ENCODE measurements at regions not wholly inside any gene's neighbourhood (a gene's known extent, or its start where the extent isn't known, plus 50 kb on each side); places are given as distances from the start of the nearest gene placed in this dataset.

DNA sequence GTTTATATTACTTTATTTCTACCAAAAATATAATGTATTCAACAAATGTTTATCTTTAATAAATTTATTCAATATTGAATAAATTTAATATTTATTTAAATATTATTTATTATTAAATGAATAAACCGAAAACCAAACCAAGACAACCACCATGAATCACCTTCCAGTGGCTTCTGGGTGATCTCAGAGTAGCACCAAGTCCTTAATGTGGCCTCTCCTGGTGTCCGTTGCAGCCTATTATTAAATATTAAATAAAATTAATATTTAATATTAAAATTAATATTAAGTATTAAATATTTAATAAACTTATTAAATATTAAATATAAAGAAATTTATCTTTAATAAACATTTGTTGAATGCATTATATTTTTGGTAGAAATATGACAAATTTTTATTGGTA lies 143.3 kb upstream of the PLPP4 start:
- no peak for DNase-seq

DNA sequence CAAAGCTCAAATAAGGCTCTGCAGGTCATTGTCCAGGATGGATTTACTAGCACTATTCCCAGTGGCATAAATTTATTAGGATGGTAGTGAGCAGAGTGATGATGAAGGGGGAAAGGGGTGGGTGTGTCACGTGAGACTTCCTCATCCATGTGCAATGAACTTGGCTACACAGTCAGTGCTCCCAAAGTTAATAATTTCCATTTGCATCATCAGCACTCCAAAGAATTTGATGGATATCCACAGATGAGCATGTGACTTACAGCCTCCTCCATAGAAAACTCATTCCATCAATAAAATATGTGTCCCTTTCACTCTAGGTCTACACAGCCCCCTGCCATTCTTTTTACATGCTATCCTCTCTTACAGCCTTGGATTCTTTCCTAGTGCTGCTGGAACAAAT lies 142.6 kb upstream of the PLPP4 start:
- no peak for DNase-seq

DNA sequence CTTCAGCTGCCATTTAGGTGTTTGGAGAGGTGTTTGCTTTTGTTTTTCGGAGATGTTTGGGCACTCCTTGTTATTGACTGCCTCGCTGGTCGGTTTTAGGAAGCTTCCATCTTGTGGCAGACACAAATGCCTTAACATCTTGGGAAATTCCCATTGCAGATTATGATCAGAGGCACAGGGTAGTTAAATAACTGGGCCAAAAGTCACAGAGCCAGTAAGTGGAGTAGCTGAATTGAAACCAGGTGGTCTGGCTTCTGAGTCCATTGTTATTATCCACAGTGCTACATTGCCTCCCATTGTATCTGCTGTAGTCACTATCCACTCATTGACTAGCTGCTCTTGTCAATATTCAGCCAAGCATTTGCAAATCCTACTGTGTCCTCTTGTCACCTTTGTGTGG lies 138.2 kb upstream of the PLPP4 start:
- no peak for DNase-seq

DNA sequence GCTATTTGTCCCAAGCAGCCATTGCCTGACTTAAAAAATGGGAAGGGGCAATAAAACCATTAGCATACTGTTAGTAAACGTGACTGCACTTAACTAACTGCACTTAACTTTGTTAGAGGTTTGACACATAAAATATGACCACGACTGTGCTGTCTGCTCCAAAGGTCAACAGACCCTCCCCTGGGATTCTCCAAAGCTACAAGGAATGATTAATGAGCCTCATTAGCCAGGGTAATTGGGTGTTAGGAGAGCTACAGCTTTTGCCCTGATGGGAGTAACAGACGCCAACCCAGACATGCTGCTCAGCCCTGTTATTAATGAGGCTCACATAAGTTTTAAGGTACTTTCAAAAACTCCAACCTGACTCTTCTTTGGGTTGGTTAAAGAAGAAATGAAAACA lies 129.4 kb upstream of the PLPP4 start:
- no peak for DNase-seq

DNA sequence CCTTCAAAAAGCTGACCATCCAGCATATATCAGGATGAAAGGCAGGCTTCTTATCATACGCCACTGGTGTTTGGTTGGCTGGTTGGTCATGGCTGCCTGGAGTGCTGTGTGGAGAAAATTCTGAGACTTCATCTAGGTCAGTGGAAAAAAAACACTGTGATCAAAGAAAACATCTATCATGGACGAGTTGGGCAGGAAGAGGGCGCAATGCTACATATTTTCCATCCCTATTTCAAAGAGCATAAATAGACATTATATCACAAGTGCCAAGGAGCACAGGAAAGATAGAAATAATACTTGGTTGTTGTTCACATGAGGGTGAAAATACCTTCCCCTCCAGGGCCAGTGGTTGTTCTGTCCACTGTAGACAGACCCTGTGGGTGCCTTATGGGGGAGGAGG lies 128.4 kb upstream of the PLPP4 start:
- DNase-seq, result no peak

DNA sequence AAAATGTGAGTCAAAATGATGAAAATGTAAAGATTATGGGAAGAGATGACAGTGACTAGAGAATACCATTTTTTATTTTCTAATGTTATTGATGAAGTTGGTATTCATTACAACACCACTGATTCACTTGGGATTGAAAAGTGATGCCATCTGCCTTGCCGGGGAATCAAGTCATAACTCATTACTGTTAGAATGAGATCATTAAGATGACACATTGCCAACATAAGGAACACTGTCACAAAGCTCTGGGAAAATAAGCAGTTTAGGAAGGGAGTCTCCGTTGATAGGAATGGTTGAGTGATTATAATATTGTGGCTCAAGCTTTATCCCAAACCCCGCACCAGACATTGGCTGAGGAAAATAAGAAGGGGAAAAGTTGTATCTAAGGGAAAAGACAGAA lies 121.5 kb upstream of the PLPP4 start:
- peak; percentile 6 for DNase-seq

DNA sequence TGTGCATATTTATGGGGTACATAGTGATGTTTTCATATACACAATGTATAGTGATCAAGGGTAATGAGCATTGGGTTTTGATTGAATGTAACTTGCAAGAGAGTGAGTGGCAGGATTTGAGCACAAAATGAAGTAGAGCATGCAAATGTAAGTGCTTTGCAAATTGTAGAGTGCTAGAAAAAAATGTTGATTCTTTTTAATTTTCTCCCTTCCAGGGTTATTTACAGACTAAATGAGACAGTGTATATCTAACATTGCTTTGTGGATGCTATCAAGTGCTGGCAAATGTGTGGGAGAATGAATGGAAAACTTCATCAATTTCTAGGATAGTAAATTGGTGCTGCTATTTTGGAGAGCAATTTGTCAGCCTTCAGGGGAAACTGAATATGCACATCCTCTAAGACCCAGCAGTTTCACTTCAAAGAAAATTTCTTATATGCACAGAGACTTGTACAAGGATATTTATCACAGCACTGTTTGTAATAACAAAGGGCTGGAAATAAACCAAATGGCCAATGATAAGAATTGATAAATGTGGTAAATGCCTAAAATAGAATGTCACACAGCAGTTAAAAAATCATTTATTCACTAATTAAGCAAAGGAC lies 120.6 kb upstream of the PLPP4 start:
- no peak for DNase-seq

DNA sequence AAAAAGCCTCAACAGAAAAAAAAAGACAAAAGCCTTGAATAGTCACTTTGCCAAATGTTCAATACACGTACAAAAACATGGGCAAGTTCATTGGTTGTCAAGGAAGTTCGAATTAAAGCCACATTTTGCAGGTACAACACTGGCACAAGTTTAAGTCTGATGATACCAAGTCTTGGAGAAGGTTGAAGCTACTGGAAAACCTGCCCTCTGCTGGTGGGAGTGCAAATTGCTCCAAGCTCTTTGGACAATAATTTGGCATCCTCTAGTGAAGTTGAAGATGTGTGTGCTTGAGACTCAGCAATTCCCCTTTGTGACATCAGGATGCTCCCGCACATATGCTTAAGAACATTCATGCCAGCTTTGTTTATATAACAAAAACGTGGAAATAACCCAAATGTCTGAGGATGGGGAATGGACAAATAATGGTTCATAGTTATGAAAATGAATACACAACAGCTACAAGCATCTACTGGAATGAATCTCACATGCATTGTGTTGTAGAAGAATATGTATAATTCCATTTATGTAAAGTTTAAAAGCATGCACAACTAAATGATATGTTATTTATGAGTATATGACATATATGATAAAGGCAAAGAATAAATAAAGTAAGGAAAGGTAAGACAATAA lies 120.0 kb upstream of the PLPP4 start:
- peak; percentile 15 for DNase-seq

DNA sequence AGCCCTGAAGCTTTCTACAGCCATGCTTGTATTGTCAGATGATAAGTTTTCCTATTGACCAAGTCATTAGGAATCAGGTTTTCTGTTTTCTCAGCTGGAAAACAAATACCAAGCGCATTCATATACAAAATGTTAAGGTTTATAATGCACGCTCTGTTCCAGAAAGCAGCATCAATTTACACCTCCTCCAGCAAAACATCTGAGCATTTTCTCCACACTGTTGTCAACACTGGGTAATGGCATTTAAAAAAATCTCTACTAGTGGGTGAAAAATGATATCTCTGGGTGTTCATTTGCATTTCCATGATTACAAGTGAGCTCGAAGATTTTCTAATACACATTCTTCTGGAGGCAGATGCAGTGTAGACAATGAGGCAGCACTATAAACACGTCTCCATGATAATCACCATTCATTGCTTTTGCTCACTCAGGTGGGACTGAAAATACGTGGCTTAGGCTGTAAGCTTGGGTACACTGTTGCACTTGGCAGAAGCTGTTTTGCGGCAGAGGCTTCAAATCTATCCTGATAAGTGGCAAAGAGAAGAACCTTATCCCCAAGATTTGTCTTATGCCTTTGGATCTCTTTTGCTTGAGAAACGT lies 114.8 kb upstream of the PLPP4 start:
- no peak for DNase-seq

DNA sequence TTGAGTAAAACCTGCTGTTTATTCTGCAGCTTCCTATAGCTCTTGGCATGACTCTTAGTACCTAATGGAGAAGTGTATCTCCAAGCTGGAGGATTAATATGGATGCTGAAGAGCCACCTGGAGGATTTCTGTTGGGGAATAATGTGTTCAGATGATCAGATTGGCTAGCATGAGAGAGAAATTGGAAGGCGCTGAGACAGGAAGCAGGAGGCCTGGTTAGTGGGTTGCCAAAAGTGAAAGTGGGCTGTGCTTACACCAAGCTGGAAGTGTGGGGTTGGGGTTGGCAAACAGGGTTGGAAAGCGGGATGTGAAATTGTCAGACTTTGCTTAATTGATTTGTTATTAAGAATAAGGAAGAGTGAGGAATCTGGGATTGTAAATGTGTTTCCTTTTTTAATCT lies 111.8 kb upstream of the PLPP4 start:
- DNase-seq, result no peak

DNA sequence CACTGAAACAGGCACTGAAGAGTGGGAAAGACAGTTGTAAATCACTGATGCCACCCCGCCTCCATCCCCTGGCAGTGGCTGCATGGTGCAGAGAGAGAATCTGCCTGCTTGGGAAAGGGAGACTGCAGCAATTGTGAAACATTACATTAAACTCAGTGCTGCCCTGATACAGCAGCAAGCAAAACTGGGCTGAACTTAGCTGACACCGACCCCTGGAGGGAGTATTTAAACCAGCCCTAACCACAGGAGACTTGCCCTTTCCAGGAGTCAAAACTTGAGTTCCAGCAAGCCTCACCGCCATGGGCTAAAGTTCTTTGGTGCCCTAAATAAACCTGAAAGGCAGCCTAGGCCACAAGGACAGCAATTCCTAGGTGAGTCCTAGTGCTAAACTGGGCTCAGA lies 109.4 kb upstream of the PLPP4 start:
- no peak for DNase-seq

DNA sequence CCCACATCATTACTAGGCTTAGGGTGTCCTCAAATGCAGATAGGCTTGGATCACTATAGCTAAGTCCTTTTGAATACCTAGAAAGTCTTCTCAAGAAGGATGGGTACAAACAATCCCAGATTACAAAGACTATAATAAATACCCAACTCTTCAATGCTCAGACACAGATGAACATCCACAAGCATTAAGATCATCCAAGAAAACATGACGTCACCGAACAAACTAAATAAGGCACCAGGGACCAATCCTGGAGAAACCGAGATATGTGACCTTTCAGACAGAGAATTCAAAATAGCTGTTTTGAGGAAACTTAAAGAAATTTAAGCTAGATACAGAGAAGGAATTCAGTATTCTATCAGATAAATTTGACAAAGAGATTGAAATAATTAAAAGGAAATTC lies 108.0 kb upstream of the PLPP4 start:
- no peak for DNase-seq

DNA sequence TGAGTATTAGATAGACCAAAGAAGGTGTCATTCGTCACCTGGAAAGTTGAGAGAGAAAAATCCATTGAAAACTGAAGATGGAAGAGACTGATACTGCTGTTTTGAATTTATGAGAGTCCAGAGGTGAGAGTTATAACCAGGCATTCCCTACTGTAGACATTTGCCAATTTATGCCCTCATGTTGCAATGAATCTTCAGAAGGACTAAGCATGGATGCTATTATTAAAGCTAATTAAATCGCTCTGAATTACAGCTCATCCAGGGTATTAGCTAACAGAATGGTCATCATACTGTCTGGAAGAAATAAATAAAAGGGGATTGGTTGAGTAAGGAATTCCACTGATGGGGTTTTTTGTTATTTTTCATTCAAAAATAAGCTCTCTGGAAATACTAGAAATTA lies 101.6 kb upstream of the PLPP4 start:
- DNase-seq, result no peak

DNA sequence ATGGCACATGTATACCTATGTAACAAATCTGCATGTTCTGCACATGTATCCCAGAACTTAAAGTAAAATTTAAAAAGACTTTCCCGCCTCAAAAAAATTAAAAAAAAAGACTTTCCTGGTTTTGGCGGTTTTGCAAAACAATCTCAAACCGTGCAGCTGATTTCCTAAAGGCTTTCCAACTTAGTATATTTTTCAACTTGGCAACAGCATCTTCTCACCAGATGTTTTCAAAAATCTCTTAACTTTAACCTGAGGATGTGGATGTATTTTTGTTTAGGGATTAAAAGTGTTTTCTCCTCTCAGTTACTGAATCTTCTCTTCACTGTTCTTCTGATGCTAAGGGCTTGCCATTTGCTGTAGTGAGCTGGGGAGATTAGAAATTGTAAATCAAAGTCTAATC lies 96.5 kb upstream of the PLPP4 start:
- DNase-seq, result no peak

DNA sequence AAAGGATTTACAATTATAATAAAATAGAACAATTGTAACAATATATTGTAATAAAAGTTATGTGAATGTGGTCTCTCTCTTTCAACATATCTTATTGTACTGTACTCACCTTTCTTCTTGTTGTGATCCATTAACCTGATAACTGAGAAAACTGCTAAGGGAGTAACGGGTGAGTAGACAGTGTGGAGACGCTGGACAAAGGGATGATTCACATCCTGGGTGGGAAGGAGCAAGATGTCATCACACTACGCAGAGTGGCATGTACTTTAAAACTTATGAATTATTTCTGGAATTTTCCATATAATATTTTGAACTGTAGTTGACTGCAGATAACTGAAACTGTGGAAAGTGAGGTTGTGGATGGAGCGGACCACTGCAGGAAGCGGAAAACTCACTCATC lies 91.2 kb upstream of the PLPP4 start:
- DNase-seq, result no peak

DNA sequence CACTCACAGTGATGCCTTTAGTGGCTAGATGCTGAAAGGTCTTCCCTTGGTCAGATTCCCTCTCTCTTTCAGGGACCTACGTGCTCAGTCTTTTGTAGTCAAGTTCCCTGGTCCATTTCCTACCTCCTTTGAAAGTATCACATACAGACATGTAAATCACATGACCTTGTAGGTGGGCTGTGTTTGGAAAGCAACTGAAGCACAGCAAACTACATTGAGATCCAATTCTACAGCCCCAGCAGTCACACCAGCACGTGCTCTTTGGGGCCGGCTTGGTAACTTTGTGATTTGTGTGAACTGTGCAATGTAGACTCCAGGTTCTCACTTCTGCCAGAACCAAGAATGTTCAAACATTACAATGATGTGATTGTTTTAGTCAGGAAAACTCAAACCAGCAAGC lies 89.7 kb upstream of the PLPP4 start:
- no peak for DNase-seq

DNA sequence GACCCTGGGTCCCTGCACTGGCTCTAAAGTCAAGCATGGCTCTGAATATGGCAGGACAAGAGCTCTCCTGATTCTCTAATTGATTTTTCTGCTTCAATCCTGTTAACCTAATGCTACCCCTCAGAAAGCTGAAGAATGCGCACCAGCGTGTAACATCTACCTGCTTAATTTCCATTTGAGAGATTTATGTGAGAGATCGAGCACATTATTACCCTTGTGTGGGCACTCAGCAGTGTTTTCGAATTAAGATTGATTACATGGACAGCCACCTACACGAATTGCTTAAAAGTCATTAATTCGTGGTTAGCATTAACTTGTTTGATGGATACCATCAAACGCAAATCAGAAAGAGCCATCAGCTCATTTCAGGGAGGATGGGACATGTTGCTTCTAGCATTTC lies 88.7 kb upstream of the PLPP4 start:
- no peak for DNase-seq

DNA sequence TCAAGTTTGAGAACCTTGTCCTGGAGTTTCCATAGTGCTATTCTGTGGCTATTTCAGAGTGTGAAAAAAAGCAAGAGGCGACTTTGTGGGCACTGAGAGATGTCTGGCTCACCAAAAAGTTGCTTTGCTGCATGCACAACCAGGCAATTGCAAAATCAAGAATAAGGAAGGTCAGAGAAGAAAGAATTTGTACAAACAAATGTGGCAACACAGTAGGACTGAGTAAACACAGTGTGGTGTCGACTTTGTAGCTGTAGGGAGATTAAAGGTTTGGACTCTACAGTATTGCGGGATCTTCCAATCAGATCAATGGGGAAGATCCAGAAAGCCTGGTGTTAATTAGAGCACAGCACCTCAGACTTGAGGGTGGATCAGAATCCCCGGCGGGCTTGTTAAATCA lies 88.1 kb upstream of the PLPP4 start:
- no peak for DNase-seq

DNA sequence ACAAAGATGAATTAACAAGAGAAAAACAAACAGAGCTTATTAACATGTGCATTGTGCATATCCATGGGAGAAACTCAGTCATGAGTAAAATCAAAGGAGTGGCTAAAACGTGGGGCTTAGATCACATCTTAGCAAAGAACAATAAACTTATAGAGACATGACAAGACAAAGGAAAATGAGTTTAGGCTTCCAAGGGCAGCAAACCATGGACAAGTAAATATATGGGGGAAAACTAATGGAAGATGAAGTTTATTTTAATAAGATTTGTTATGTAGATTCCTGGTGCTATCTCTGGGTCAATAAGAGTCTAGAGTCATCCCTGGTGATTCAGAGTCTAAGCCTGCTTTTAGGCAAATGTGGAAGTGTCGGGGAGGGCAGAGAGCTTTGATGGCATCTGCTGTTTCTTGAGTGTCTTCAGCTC lies 87.2 kb upstream of the PLPP4 start:
- DNase-seq, result no peak

DNA sequence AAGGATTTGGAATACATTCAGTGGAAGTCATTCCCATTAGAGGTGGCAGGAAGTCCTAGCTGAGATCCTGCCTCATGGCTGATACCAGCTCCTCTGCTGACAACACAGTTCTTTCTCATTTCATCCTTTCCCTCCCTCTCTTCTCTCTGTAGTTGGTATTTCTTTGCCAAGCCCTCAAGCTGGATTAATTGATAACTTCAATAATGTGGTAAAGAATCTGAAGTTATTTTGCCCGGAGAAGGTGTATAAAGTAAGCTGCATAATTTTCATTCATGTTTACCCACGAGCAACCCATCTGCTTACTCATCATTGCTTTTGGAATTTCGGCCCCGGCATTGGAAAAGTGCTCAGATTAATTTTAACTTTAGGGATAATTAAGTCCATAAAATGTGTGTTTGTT lies 85.2 kb upstream of the PLPP4 start:
- DNase-seq, result no peak

DNA sequence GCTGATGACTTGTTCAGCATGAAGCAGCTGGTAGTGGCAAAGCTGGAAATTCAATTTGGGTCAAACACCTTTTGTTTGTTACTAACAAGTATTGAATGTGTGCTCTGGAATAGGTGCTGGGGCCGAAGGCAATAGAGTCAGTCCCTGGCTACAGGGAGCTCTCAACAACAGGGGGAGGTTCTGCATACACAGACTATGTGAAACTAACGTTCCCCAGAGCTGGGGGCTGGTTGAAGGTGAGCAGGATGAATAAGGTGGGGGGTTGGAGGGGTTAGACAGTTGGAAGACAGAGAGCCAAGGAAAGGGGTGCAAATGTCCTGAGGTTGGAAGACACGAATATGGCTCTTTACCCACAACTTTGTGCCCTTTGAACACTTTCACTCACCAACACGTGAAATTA lies 84.1 kb upstream of the PLPP4 start:
- no peak for DNase-seq

DNA sequence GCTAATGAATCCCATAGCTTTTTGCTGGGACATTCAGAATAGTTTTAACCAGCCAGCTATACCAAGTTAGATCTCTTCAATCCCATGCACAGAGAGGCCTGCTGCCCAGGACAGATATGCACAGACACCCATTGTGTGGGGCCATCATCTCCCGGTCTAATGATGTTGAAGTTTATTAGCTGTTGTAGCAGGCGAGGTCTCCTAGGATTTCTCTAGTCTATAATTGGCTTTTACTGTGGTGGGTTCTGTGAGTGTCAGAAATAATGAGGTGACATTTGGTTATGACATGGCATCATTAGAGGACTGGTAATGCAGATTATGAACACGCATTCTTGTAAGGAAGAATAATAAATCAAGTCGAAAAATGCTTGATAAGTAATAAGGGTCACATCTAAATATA lies 81.4 kb upstream of the PLPP4 start:
- DNase-seq, result no peak

DNA sequence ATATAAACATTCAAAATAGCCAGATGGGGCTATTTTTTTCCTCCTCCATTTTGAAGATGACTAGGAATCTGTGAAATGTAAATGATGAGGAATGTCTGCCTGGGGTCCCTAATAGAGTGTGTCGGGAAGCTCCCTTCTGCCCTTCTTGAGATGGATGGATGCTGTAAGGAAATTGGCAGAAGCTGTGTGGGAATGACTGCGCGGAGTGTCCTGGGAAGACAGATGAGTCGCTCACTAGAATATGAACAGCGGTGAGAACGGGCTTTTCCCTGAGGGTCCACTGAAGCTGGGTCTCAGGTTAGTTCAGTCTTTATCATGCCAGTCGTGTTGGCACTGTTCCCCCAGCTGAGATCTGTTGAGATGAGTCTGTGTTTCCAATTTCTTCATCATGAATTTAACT lies 75.1 kb upstream of the PLPP4 start:
- DNase-seq, result no peak

DNA sequence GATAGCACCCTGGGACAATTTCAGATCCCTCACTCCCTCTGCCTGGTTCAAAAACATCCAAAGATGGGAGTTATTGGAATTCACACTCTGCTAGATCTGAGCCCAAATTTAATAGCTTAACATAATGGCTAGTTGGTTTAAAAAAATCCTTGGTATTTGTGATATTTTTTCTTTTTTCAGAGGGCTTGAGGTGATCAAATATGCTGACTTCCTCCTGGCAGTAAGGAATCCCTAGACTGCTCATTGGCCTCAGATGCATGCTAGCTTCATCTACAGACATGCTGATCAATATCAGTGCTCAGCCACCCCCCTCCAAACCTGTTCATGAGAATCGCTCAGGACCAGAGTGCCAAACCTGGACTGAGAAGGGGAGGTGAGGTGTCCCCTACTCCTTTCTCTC lies 74.7 kb upstream of the PLPP4 start:
- DNase-seq, result no peak

DNA sequence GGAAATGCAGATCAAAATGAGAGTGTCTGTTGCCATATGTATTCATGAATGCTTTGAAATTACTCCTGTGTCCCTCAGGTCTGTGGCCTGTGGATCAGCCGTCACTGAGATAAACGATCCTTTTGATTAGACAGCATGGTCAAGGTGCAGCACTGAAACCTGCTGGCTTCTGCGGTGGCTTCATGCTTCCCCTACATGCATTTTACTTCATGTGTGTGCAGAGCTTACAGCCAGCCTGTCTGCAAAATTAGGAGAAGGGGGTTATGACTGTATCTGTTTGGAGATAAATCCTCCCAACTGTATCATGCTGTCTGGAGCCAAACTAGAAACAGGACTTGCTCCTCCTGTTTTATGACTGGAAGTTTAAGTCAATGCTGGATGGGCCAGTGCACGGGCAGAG lies 71.0 kb upstream of the PLPP4 start:
- DNase-seq, result no peak

All from NCI-H2171 (cell line).